ENCODE measurements at regions not wholly inside any gene's neighbourhood (a gene's known extent, or its start where the extent isn't known, plus 50 kb on each side); places are given as distances from the start of the nearest gene placed in this dataset.

DNA sequence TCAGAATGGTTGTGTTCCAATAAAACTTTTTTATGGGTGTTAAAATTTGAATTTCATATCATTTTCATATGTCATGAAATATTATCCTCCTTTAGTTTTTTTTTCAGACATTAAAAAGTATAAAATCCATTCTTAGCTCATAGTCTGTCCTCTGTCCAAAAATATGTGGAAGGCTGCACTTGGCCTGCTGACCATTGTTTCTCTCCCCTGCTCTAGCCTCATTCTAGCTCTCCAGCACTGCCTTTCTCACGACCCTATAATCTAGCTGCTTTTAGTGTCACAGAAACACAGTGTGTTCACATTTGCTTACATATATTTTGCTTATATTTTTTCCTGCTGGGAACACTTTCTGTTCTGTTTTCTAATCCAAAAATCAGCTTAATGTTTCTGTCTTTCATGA, 165.0 kb upstream of the ANK2 start:
- H3K4me3 ChIP-seq (ENCODE audit: insufficient read depth, low read depth, low read length): no peak overlapping the region
- ATAC-seq (ENCODE audit: low read depth) (no peak), DNase-seq (no peak)
- no peak overlapping the region for H3K9ac ChIP-seq (ENCODE audit: low read depth, low read length)
- H2AK9ac ChIP-seq (replicated peaks; ENCODE audit: low read depth, low read length, poor library complexity): no peak overlapping the region
- H3K27ac ChIP-seq (ENCODE audit: insufficient read depth, low read length): no peak overlapping the region
- no peak overlapping the region for H4K8ac ChIP-seq (ENCODE audit: low read depth in 2 of 2, low read length in 2 of 2)
- intact Hi-C loops (cut with micrococcal nuclease): no loop called here
- H4K91ac ChIP-seq (ENCODE audit: insufficient read depth, low read depth, low read length): no peak overlapping the region
- no peak overlapping the region for H3K14ac ChIP-seq (replicated peaks; ENCODE audit: low read depth, low read length)
- H2AFZ ChIP-seq (replicated peaks; ENCODE audit: low read length, poor library complexity): no peak overlapping the region
- H3K27me3 ChIP-seq (ENCODE audit: control insufficient read depth, insufficient read depth, low read length): no peaks in the 10 kb centered on the region
- no peak overlapping the region for H3K4ac ChIP-seq (ENCODE audit: low read depth, low read length)
- H3K18ac ChIP-seq (ENCODE audit: low read depth, low read length): no peak overlapping the region
- TF ChIP-seq RCOR1 (IDR thresholded peaks at IDR 0.05; ENCODE audit: insufficient replicate concordance, low read length) (no peak), CEBPB (IDR thresholded peaks at IDR 0.05; ENCODE audit: low read depth, low read length) (no peak), NFE2L2 (IDR thresholded peaks at IDR 0.05; ENCODE audit: low read depth, low read length) (no peak), CHD1 (IDR thresholded peaks at IDR 0.05; ENCODE audit: low read depth, low read length) (no peak), MAFK (IDR thresholded peaks at IDR 0.05; ENCODE audit: low read depth, low read length) (no peak)
- TF ChIP-seq, protein P1, sequence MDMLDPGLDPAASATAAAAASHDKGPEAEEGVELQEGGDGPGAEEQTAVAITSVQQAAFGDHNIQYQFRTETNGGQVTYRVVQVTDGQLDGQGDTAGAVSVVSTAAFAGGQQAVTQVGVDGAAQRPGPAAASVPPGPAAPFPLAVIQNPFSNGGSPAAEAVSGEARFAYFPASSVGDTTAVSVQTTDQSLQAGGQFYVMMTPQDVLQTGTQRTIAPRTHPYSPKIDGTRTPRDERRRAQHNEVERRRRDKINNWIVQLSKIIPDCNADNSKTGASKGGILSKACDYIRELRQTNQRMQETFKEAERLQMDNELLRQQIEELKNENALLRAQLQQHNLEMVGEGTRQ (IDR thresholded peaks at IDR 0.05; ENCODE audit: low read depth, low read length): no peak
- H4K20me1 ChIP-seq (ENCODE audit: insufficient read depth, low read length): no peaks in the 10 kb centered on the region
- no peak overlapping the region for H3K23ac ChIP-seq (ENCODE audit: low read depth, low read length)
- H3K4me1 ChIP-seq (ENCODE audit: control insufficient read depth, insufficient read depth, low read length): no peaks in the 10 kb centered on the region
- no peak overlapping the region for H2BK20ac ChIP-seq (ENCODE audit: low read depth, low read length)
- no peak overlapping the region for H2AK5ac ChIP-seq (ENCODE audit: low read depth, low read length)
- H3K4me2 ChIP-seq (ENCODE audit: low read depth, low read length): no peak overlapping the region
- no peak overlapping the region for H3K56ac ChIP-seq (ENCODE audit: extremely low read depth, insufficient read depth, low read length)
- H2BK5ac ChIP-seq (ENCODE audit: low read depth, low read length, poor library complexity, severe bottlenecking): no peak overlapping the region
- H2BK120ac ChIP-seq (ENCODE audit: low read depth, low read length): no peak overlapping the region
- H2BK15ac ChIP-seq (ENCODE audit: low read depth, low read length): no peak overlapping the region
- no peaks in the 10 kb centered on the region for H3K9me1 ChIP-seq (ENCODE audit: insufficient read depth, low read length)
- ChIA-PET CTCF (no interaction called here), POLR2A (ENCODE audit: unreplicated experiment) (no interaction called here)
- dilution Hi-C loops (cut with HindIII; ENCODE audit: low sequenced_read_pairs, unreplicated experiment): no loop called here
- no CpG with 5 or more reads among the region's 1 CpG for WGBS, 2 experiments (ENCODE audit: extremely low coverage in 2 of 2, insufficient read length in 1 of 2)
- H3K79me1 ChIP-seq (ENCODE audit: low read depth in 1 of 2, low read length in 2 of 2): no peaks in the 10 kb centered on the region
- no peaks in the 10 kb centered on the region for H3K36me3 ChIP-seq (ENCODE audit: control insufficient read depth, insufficient read depth, low read length)
- BruUV-seq (replicated peaks): no TSS peak
- in situ Hi-C loops (cut with MboI; ENCODE audit: low sequenced_read_pairs): no loop called here
- no peaks in the 10 kb centered on the region for H3K9me3 ChIP-seq (ENCODE audit: control insufficient read depth, insufficient read depth, low read length)
- no peak overlapping the region for H4K5ac ChIP-seq (ENCODE audit: low read depth, low read length)

All from IMR-90 (cell line).